Astrocyte (in vitro differentiated cells and primary cell): ENCODE measurements at regions not wholly inside any gene's neighbourhood (a gene's known extent, or its start where the extent isn't known, plus 50 kb on each side); places are given as distances from the start of the nearest gene placed in this dataset.
A peak's percentile ranks its signal among the peaks of the same experiment; 100 is the strongest.

Experiments used
- DNase-seq: peaks from one replicate; pipeline ENCODE4 v3.0.0-alpha.2; 2010; ENCODE audit warnings: low read depth
- FAIRE-seq: peaks from 2 replicates; lab custom pipeline; 2011; peaks lifted over from hg19 to GRCh38; lab: Jason Lieb, UNC
- H2AFZ ChIP-seq: 2 replicates; pipeline ENCODE4 v1.6.0; 2012; ENCODE audit warnings: low read depth, low read length, inconsistent platforms
- H3K27ac ChIP-seq: 2 replicates; pipeline ENCODE4 v1.5.1; 2011; ENCODE audit warnings: low read depth, low read length, inconsistent platforms
- H3K27me3 ChIP-seq: 2 replicates; pipeline ENCODE4 v1.6.0; 2011; ENCODE audit warnings: low read length, inconsistent platforms; ENCODE audit not compliant: insufficient read depth
- H3K36me3 ChIP-seq: 2 replicates; pipeline ENCODE4 v1.5.1; 2011; ENCODE audit warnings: low read length, inconsistent platforms; ENCODE audit not compliant: insufficient read depth
- H3K4me1 ChIP-seq: 2 replicates; pipeline ENCODE4 v1.5.1; 2011; ENCODE audit warnings: low read length, inconsistent platforms; ENCODE audit not compliant: insufficient read depth
- H3K4me2 ChIP-seq: 2 replicates; pipeline ENCODE4 v1.6.0; 2012; ENCODE audit warnings: low read length, inconsistent platforms
- H3K4me3 ChIP-seq: 2 replicates; pipeline ENCODE4 v1.5.1; 2011; ENCODE audit warnings: low read depth, mild to moderate bottlenecking, low read length, inconsistent platforms; ENCODE audit not compliant: insufficient read depth
- H3K79me2 ChIP-seq: 2 replicates; pipeline ENCODE4 v1.6.0; 2012; ENCODE audit warnings: mild to moderate bottlenecking, low read length, inconsistent platforms; ENCODE audit not compliant: insufficient read depth
- H3K9ac ChIP-seq: 2 replicates; pipeline ENCODE4 v1.6.0; 2012; ENCODE audit warnings: mild to moderate bottlenecking, low read length, inconsistent platforms
- H3K9me3 ChIP-seq: 2 replicates; pipeline ENCODE4 v1.5.1; 2012; ENCODE audit warnings: low read depth, mild to moderate bottlenecking, low read length, inconsistent platforms; ENCODE audit not compliant: insufficient read depth
- H4K20me1 ChIP-seq: 2 replicates; pipeline ENCODE4 v1.6.0; 2012; ENCODE audit warnings: low read length, inconsistent platforms; ENCODE audit not compliant: insufficient read depth
- H3K27ac Mint-ChIP-seq: one replicate; pipeline ENCODE4 v1.8.0; 2021; ENCODE audit warnings: mild to moderate bottlenecking, mixed read lengths; ENCODE audit not compliant: unreplicated experiment
- H3K27me3 Mint-ChIP-seq: one replicate; pipeline ENCODE4 v1.8.0; 2021; ENCODE audit warnings: low read depth, mixed read lengths; ENCODE audit not compliant: unreplicated experiment
- H3K36me3 Mint-ChIP-seq: one replicate; pipeline ENCODE4 v1.8.0; 2021; ENCODE audit warnings: low read depth, mixed read lengths; ENCODE audit not compliant: unreplicated experiment
- H3K4me1 Mint-ChIP-seq: one replicate; pipeline ENCODE4 v1.8.0; 2021; ENCODE audit warnings: low read depth, mixed read lengths; ENCODE audit not compliant: unreplicated experiment
- H3K4me3 Mint-ChIP-seq: one replicate; pipeline ENCODE4 v1.8.0; 2021; ENCODE audit warnings: mild to moderate bottlenecking, moderate library complexity, mixed read lengths; ENCODE audit not compliant: unreplicated experiment
- H3K9me3 Mint-ChIP-seq: one replicate; pipeline ENCODE4 v1.8.0; 2021; ENCODE audit warnings: mild to moderate bottlenecking, mixed read lengths; ENCODE audit not compliant: unreplicated experiment
- EZH2 ChIP-seq: IDR thresholded peaks from 2 replicates; pipeline ENCODE4 v1.6.1; 2012; ENCODE audit warnings: mild to moderate bottlenecking, low read length, inconsistent platforms; ENCODE audit not compliant: insufficient read depth
- TF ChIP-seq, protein P1 (sequence below): IDR thresholded peaks from 2 replicates; pipeline ENCODE4 v1.5.1; 2011; ENCODE audit warnings: low read depth, mild to moderate bottlenecking, inconsistent platforms, low read length, moderate library complexity; ENCODE audit not compliant: insufficient read depth

DNA sequence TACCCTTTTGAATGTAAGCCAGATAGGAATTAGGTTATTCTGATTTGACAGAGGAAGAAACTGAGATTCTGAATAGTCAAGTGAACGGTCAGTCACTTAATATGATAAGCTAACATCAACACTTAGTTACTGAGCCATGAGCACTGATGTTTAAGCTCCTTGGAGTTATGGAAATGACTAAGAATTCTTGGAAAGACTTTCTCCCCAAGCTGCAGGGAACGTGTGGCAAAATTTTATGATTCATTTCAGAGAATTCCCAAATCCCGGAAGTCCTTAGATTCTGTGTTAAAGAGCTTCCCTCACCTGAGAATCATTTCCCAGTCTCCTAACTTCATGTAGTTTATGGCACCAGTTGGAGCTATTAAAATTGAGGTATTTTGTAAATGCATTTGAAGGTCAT lies 330.9 kb downstream of the XPNPEP1 start:
- Histone ChIP-seq H3K27me3 (no peaks in the 10 kb centered on the region), H3K4me1 (no peaks in the 10 kb centered on the region), H3K9ac (no peak overlapping the region), H4K20me1 (no peaks in the 10 kb centered on the region), H3K9me3 (peaks cover 11% of the 10 kb centered on the region), H3K4me3 (no peak overlapping the region), H3K4me2 (no peak overlapping the region), H3K79me2 (no peaks in the 10 kb centered on the region), H3K27ac (no peak overlapping the region), H2AFZ (no peak overlapping the region), H3K36me3 (no peaks in the 10 kb centered on the region)
- Mint-ChIP-seq H3K4me1 (peaks cover 58% of the 10 kb centered on the region), H3K36me3 (no peaks in the 10 kb centered on the region), H3K9me3 (peaks cover 8% of the 10 kb centered on the region), H3K27ac (peak overlapping the region; percentile 84), H3K4me3 (no peak overlapping the region), H3K27me3 (no peaks in the 10 kb centered on the region)
- DNase-seq (no peak), FAIRE-seq (no peak)
- no peak for TF ChIP-seq EZH2
- TF ChIP-seq, protein P1, sequence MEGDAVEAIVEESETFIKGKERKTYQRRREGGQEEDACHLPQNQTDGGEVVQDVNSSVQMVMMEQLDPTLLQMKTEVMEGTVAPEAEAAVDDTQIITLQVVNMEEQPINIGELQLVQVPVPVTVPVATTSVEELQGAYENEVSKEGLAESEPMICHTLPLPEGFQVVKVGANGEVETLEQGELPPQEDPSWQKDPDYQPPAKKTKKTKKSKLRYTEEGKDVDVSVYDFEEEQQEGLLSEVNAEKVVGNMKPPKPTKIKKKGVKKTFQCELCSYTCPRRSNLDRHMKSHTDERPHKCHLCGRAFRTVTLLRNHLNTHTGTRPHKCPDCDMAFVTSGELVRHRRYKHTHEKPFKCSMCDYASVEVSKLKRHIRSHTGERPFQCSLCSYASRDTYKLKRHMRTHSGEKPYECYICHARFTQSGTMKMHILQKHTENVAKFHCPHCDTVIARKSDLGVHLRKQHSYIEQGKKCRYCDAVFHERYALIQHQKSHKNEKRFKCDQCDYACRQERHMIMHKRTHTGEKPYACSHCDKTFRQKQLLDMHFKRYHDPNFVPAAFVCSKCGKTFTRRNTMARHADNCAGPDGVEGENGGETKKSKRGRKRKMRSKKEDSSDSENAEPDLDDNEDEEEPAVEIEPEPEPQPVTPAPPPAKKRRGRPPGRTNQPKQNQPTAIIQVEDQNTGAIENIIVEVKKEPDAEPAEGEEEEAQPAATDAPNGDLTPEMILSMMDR, result no peak

DNA sequence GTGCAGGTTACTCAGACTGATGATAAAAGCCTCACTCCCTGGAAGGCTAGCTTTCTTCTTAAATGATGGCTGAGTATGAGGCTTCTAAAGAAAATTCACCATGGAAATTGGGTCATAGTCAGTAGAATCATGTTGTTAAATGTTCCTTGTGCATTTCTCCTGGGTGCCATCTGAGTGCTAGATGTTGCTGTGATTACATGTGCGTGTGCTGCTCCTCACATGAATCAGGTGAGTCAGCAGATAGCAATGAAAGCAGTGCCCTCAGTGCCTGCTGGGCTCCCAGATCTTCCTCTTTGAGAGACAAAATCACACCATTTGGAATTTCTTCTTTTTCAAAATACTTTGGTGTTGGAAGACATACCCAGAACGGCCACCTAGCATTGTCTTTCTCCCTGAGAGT lies 331.7 kb downstream of the XPNPEP1 start:
- Histone ChIP-seq H3K4me3 (no peak overlapping the region), H3K4me2 (no peak overlapping the region), H3K9ac (no peak overlapping the region), H3K27me3 (no peaks in the 10 kb centered on the region), H4K20me1 (no peaks in the 10 kb centered on the region), H3K9me3 (peaks cover 11% of the 10 kb centered on the region), H3K36me3 (no peaks in the 10 kb centered on the region), H3K4me1 (no peaks in the 10 kb centered on the region), H3K27ac (no peak overlapping the region), H3K79me2 (no peaks in the 10 kb centered on the region), H2AFZ (no peak overlapping the region)
- Mint-ChIP-seq H3K27me3 (no peaks in the 10 kb centered on the region), H3K9me3 (peaks cover 5% of the 10 kb centered on the region), H3K4me1 (peaks cover 58% of the 10 kb centered on the region), H3K27ac (peak overlapping the region; percentile 84), H3K36me3 (no peaks in the 10 kb centered on the region), H3K4me3 (no peak overlapping the region)
- TF ChIP-seq, protein P1, result no peak
- no peak for TF ChIP-seq EZH2
- DNase-seq, result no peak
- FAIRE-seq, result no peak

DNA sequence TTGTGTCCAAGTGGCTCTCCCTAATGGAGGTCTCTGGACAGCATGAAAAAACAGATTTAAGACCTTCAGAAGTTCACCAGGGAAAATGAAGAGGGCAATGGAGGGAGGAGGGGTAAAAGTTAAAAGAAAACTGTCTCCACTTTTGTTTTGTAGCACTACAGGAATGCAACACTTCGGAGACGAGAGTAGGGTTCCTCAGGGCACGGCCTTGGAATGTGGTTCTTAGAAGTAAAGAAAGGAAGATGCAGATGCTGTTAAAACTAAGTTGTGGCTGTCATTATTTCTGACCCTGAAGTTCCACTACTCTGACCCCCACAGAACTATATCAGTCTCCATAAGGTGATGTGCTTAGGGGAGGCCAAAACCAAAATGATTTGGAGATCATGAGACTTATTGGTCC lies 335.1 kb downstream of the XPNPEP1 start:
- Histone ChIP-seq H3K27me3 (no peaks in the 10 kb centered on the region), H3K9ac (no peak overlapping the region), H3K36me3 (no peaks in the 10 kb centered on the region), H4K20me1 (no peaks in the 10 kb centered on the region), H2AFZ (no peak overlapping the region), H3K27ac (no peak overlapping the region), H3K9me3 (peaks cover 8% of the 10 kb centered on the region), H3K4me1 (no peaks in the 10 kb centered on the region), H3K4me3 (no peak overlapping the region), H3K79me2 (no peaks in the 10 kb centered on the region), H3K4me2 (no peak overlapping the region)
- TF ChIP-seq, protein P1, result no peak
- TF ChIP-seq EZH2, result no peak
- FAIRE-seq, result no peak
- Mint-ChIP-seq H3K27me3 (no peaks in the 10 kb centered on the region), H3K4me1 (peaks cover 31% of the 10 kb centered on the region), H3K9me3 (no peaks in the 10 kb centered on the region), H3K36me3 (no peaks in the 10 kb centered on the region), H3K4me3 (no peak overlapping the region), H3K27ac (no peak overlapping the region)
- DNase-seq, result no peak
